NCI-H1092 treated with DMSO at 0.1 percent for 48 hours (cell line): ENCODE measurements at regions not wholly inside any gene's neighbourhood (a gene's known extent, or its start where the extent isn't known, plus 50 kb on each side); places are given as distances from the start of the nearest gene placed in this dataset.
"Not testable (repeated sequence)": the region's sequence is repeated elsewhere in the genome, so short reads cannot be mapped to it uniquely, and the experiment has no call there.

Experiments
- DNase-seq: peaks from one replicate; lab custom pipeline; 2025; lab: John Stamatoyannopoulos, UW

- no peak for DNase-seq
These were observed 195.8 kb downstream of the MATN1 start for GRCh38 chr1:30527511-30528140.

GRCh38 chr1:30526652-30527345 is 196.6 kb downstream of the MATN1 start:
- DNase-seq = no peak

GRCh38 chr1:30525971-30526651 is 197.3 kb downstream of the MATN1 start:
- no peak for DNase-seq

- DNase-seq = no peak
These were observed 197.8 kb downstream of the MATN1 start for GRCh38 chr1:30525631-30525970.

DNA sequence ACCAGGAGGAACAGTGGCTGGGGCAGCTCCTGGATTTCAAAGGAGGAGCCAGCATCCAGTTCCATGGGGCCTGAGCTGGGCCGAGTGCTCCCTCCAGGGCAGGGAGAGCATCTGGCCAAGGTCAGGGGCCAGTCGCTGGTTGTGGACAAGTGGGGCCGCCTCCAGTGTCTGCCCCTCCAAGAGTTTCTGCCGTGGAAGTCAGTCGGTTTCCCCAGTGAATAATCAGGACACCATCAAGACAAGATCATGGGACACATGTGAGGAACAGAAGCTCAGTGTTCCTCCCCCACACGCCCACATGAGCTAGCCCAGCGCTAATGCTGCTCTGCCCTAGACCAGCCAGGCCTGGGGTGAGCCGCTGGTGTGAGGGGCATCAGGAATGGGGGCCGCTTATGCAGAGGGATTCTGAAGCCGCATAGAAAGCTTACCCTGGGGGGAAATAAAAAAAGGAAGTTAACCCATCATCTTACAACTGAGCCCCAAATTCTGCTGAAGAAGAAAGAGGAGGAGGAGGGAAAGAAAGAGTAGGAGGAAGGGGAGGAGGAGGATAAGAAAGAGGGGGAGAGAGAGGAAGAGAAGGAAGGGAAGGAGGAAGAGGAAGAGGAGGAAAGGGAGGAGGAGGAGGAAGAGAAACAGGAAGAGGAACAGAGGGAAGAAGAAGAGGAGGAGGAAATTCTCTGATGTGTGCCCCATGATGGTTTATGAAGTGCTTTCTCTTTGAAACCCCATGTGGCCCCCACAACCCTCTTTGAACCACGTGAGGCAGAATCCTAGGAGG is 198.4 kb downstream of the MATN1 start:
- DNase-seq = no peak

GRCh38 chr1:30524025-30524555 is 199.3 kb downstream of the MATN1 start:
- not testable (repeated sequence) for DNase-seq

- DNase-seq = no peak
These were observed 200.0 kb downstream of the MATN1 start for GRCh38 chr1:30523055-30524020.

- DNase-seq = peak; percentile 42
These were observed 201.1 kb downstream of the MATN1 start for GRCh38 chr1:30522031-30523004.

DNA sequence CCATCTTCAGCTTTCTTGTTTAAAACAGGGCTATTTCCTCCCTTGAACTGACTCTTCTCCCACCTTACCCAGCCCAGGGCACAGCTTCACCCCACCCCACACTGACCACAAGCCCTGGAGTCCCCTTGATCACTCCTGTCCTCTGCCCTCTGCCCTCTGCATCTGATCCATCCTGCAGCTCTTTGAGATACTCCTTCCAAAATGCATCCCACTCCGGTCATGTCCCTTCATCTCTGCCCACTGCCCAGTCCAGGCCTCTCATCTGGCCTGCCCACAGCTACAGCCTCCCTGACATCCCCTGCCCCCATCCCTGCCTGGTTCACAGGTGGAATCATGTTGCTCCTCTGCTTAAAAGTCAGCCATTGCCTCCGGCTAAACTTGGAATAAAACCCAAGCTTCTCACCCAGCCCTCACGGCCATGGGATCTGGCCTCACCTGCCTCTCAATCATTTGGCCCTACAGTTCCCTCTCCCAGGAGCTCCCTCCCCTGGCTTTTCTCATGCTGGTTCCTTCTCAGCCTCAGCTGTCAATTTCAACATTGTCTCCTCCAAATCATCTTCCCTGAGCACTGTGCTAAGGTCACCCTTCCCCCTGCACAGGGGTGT is 202.0 kb downstream of the MATN1 start:
- no peak for DNase-seq

DNA sequence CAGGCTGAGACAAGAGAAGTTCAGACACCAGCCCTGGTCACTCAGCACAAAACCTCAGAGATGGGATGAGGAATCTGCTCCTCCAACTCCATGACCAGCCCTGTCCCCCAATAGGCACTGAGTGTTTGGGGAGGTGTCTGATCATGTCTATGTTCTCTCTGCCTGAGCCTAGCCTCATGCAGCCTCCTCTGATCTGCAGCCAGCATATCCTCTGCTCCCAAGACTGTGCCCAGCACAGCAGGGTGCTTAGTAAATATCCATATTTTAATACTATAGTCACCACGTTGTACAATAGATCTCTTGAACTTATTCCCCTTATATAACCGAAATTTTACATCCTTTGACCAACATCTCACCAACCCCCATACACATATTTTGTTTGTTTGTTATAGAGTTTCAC is 202.9 kb downstream of the MATN1 start:
- DNase-seq = no peak

- no peak for DNase-seq
These were observed 204.1 kb downstream of the MATN1 start for GRCh38 chr1:30519201-30519763.

- no peak for DNase-seq
These were observed 204.7 kb downstream of the MATN1 start for GRCh38 chr1:30518696-30519095.

- no peak for DNase-seq
These were observed 205.2 kb downstream of the MATN1 start for GRCh38 chr1:30518186-30518585.

DNA sequence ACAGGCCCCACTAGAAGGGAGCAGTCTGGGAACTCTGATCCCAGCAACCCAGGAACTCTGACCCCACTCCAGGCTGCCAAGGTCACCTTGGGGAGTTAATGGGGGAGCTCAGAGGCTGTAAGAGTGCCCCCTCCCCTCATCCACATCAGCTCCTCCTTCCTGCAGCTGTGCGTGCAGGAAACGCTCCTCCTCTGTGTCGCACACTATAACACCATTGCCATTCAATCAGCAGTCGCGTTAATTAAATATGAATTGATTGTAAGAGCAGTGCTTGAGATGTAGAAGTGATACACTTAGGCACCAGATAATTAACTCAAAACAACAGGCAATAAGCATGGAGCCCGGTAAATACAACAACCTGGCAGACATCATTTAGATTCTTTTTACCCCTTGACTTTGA is 205.7 kb downstream of the MATN1 start:
- DNase-seq = peak; percentile 64

DNA sequence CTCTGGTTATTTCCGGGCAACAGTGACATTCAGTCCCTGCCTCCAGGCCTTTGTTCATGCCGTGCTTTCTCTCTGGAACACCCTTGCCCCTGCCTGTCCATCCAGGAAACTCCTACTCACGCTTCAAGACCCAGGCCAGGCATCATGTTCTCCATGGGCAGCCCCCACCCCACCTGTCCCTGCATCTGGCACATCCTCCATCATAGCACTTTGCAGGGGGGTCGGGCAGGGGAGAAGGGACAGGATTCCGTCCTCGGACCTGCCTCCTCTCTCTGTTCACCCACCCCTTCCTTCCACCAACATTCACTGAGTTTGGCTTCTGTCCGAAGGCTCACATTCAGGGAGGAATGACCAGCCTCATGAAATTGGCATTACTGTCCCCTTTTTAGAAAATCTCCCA is 206.1 kb downstream of the MATN1 start:
- not testable (repeated sequence) for DNase-seq

- DNase-seq = no peak
These were observed 206.9 kb downstream of the MATN1 start for GRCh38 chr1:30516485-30516858.

- no peak for DNase-seq
These were observed 207.5 kb downstream of the MATN1 start for GRCh38 chr1:30515755-30516484.

DNA sequence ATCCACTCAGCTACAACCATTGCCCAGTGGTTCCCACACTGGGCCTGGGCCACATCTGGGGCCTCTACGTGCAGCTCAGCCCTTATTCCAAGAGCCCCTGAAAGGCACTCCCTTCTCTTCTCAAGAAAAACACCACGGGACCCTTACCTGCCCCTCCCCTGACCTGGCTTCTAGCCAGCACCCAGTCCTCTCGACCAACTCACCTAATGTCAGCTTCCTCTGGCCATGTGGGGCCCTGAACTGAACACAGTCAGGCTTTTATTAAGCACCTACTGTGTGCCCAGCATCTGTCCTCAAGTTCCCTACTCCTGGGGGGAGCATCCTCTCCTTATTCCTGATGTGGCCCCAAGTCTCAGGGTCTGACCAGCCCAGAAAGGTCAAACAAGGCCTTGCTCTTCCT is 208.4 kb downstream of the MATN1 start:
- no peak for DNase-seq
